ENCODE measurements at regions not wholly inside any gene's neighbourhood (a gene's known extent, or its start where the extent isn't known, plus 50 kb on each side); places are given as distances from the start of the nearest gene placed in this dataset.

GRCh38 chr9:108786901-108787689 lies 68.7 kb downstream of the ACTL7B start:
- no peaks in the 10 kb centered on the region for H3K36me3 ChIP-seq (ENCODE audit: control insufficient read depth, insufficient read depth, low read length)
- no peaks in the 10 kb centered on the region for H3K9me1 ChIP-seq (ENCODE audit: insufficient read depth, low read length)
- H3K23ac ChIP-seq (ENCODE audit: low read depth, low read length) = no peak overlapping the region
- no peak overlapping the region for H2BK20ac ChIP-seq (ENCODE audit: low read depth, low read length)
- ChIA-PET POLR2A (ENCODE audit: unreplicated experiment) (no interaction called here), CTCF (no interaction called here)
- no peak overlapping the region for H3K56ac ChIP-seq (ENCODE audit: extremely low read depth, insufficient read depth, low read length)
- H3K14ac ChIP-seq (replicated peaks; ENCODE audit: low read depth, low read length) = no peak overlapping the region
- WGBS, 2 experiments (ENCODE audit: extremely low coverage in 2 of 2, insufficient read length in 1 of 2) = 66% methylated on average over 2 of the region's 5 CpGs; no CpG with 5 or more reads in 1 of the 2 experiments
- H2BK5ac ChIP-seq (ENCODE audit: low read depth, low read length, poor library complexity, severe bottlenecking) = no peak overlapping the region
- peaks cover 3% of the 10 kb centered on the region; the same call in 1 of the 2 replicates for H3K27me3 ChIP-seq (ENCODE audit: control insufficient read depth, insufficient read depth, low read length)
- H2BK15ac ChIP-seq (ENCODE audit: low read depth, low read length) = no peak overlapping the region
- no peak overlapping the region for H3K9ac ChIP-seq (ENCODE audit: low read depth, low read length)
- no peak overlapping the region for H3K4ac ChIP-seq (ENCODE audit: low read depth, low read length)
- ATAC-seq (ENCODE audit: low read depth) (peak; percentile 44), DNase-seq (peak; percentile 1)
- TF ChIP-seq CTCF (conservative IDR thresholded peaks at IDR 0.05; ENCODE audit: low read depth, low read length) = no peak
- no peak for TF ChIP-seq MXI1 (IDR thresholded peaks at IDR 0.05; ENCODE audit: borderline replicate concordance, low read depth, low read length)
- no peak for TF ChIP-seq FOS (IDR thresholded peaks at IDR 0.05; ENCODE audit: low read depth, low read length)
- no peak for TF ChIP-seq CHD1 (IDR thresholded peaks at IDR 0.05; ENCODE audit: low read depth, low read length)
- no peak for TF ChIP-seq RFX5 (IDR thresholded peaks at IDR 0.05; ENCODE audit: low read depth, low read length)
- no peak for TF ChIP-seq CEBPB (IDR thresholded peaks at IDR 0.05; ENCODE audit: low read depth, low read length)
- no peak for TF ChIP-seq BHLHE40 (IDR thresholded peaks at IDR 0.05; ENCODE audit: low read depth, low read length)
- TF ChIP-seq MAFK (IDR thresholded peaks at IDR 0.05; ENCODE audit: low read depth, low read length) = no peak
- no peak for TF ChIP-seq RCOR1 (IDR thresholded peaks at IDR 0.05; ENCODE audit: insufficient replicate concordance, low read length)
- TF ChIP-seq NFE2L2 (IDR thresholded peaks at IDR 0.05; ENCODE audit: low read depth, low read length) = no peak
- TF ChIP-seq ELK1 (IDR thresholded peaks at IDR 0.05; ENCODE audit: borderline replicate concordance, low read depth, low read length) = no peak
- no peak for TF ChIP-seq USF2 (IDR thresholded peaks at IDR 0.05; ENCODE audit: low read depth, low read length)
- no peak for TF ChIP-seq RAD21 (IDR thresholded peaks at IDR 0.05; ENCODE audit: low read length)
- no peak for TF ChIP-seq MAZ (IDR thresholded peaks at IDR 0.05; ENCODE audit: borderline replicate concordance, low read depth, low read length)
- TF ChIP-seq POLR2A (IDR thresholded peaks at IDR 0.05; ENCODE audit: low read depth, low read length) = no peak
- TF ChIP-seq SMC3 (IDR thresholded peaks at IDR 0.05; ENCODE audit: low read depth, low read length) = no peak
- H4K8ac ChIP-seq (ENCODE audit: low read depth in 2 of 2, low read length in 2 of 2) = no peak overlapping the region
- H4K20me1 ChIP-seq (ENCODE audit: insufficient read depth, low read length) = no peaks in the 10 kb centered on the region
- in situ Hi-C loops (cut with MboI; ENCODE audit: low sequenced_read_pairs) = no loop called here
- H3K79me1 ChIP-seq (ENCODE audit: low read depth in 1 of 2, low read length in 2 of 2) = no peaks in the 10 kb centered on the region
- H3K4me2 ChIP-seq (ENCODE audit: low read depth, low read length) = no peak overlapping the region
- intact Hi-C loops (cut with micrococcal nuclease) = no loop called here
- no peak overlapping the region for H3K4me3 ChIP-seq (ENCODE audit: insufficient read depth, low read depth, low read length)
- no peaks in the 10 kb centered on the region for H3K9me3 ChIP-seq (ENCODE audit: control insufficient read depth, insufficient read depth, low read length)
- dilution Hi-C loops (cut with HindIII; ENCODE audit: low sequenced_read_pairs, unreplicated experiment) = no loop called here
- no TSS peak for BruUV-seq (replicated peaks)
- H4K91ac ChIP-seq (ENCODE audit: insufficient read depth, low read depth, low read length) = no peak overlapping the region
- no peak overlapping the region for H2AK5ac ChIP-seq (ENCODE audit: low read depth, low read length)
- H2AFZ ChIP-seq (replicated peaks; ENCODE audit: low read length, poor library complexity) = no peak overlapping the region
- H4K5ac ChIP-seq (ENCODE audit: low read depth, low read length) = no peak overlapping the region
- no peak overlapping the region for H2BK120ac ChIP-seq (ENCODE audit: low read depth, low read length)
- no peaks in the 10 kb centered on the region for H3K4me1 ChIP-seq (ENCODE audit: control insufficient read depth, insufficient read depth, low read length)
- no peak overlapping the region for H3K18ac ChIP-seq (ENCODE audit: low read depth, low read length)
- no peak overlapping the region for H3K27ac ChIP-seq (ENCODE audit: insufficient read depth, low read length)
- H2AK9ac ChIP-seq (replicated peaks; ENCODE audit: low read depth, low read length, poor library complexity) = no peak overlapping the region
